Activated naive CD8-positive, alpha-beta T cell treated with anti-CD3 and anti-CD28 coated beads, Interleukin-2, amount 50 U/mL, for 24 hours (primary cell): ENCODE measurements at regions not wholly inside any gene's neighbourhood (a gene's known extent, or its start where the extent isn't known, plus 50 kb on each side); places are given as distances from the start of the nearest gene placed in this dataset.
"Not testable (repeated sequence)": the region's sequence is repeated elsewhere in the genome, so short reads cannot be mapped to it uniquely, and the experiment has no call there.

Experiments used
- ATAC-seq: fragments of 150-1000 bp; cut with Tn5 transposase; one replicate; pipeline ENCODE4 v1.10.0; 2021
- DNase-seq: peaks from one replicate; pipeline ENCODE4 v3.0.0; 2021
- H3K27ac Mint-ChIP-seq: one replicate; pipeline ENCODE4 v1.8.0; 2021; ENCODE audit warnings: mild to moderate bottlenecking, mixed read lengths
- H3K27me3 Mint-ChIP-seq: one replicate; pipeline ENCODE4 v1.8.0; 2021; ENCODE audit warnings: mixed read lengths
- H3K36me3 Mint-ChIP-seq: one replicate; pipeline ENCODE4 v1.8.0; 2021; ENCODE audit warnings: low read depth, mixed read lengths
- H3K4me1 Mint-ChIP-seq: one replicate; pipeline ENCODE4 v1.8.0; 2021; ENCODE audit warnings: mixed read lengths
- H3K4me3 Mint-ChIP-seq: one replicate; pipeline ENCODE4 v1.8.0; 2021; ENCODE audit warnings: mild to moderate bottlenecking, moderate library complexity, mixed read lengths
- H3K9me3 Mint-ChIP-seq: one replicate; pipeline ENCODE4 v1.8.0; 2021; ENCODE audit warnings: mixed read lengths

- ATAC-seq (no peak), DNase-seq (no peak)
- no peaks in the 10 kb centered on the region for H3K4me1 Mint-ChIP-seq
- H3K27ac Mint-ChIP-seq = no peak overlapping the region
- H3K4me3 Mint-ChIP-seq = no peak overlapping the region
- H3K9me3 Mint-ChIP-seq = no peaks in the 10 kb centered on the region
- no peaks in the 10 kb centered on the region for H3K36me3 Mint-ChIP-seq
- H3K27me3 Mint-ChIP-seq = peaks cover 13% of the 10 kb centered on the region
These were observed 72.7 kb upstream of the NALF2 start for GRCh38 chrX:69431420-69431819.

- no peak for ATAC-seq
These were observed 73.3 kb upstream of the NALF2 start for GRCh38 chrX:69430785-69431184.

GRCh38 chrX:69429339-69430015, 74.6 kb upstream of the NALF2 start:
- Mint-ChIP-seq H3K9me3 (no peaks in the 10 kb centered on the region), H3K27ac (no peak overlapping the region), H3K4me3 (no peak overlapping the region), H3K36me3 (no peaks in the 10 kb centered on the region), H3K4me1 (no peaks in the 10 kb centered on the region), H3K27me3 (peaks cover 13% of the 10 kb centered on the region)
- DNase-seq = no peak
- ATAC-seq = no peak

More at GRCh38 chrX:69430785-69431184, 73.3 kb upstream of the NALF2 start:
- no peak for DNase-seq
- H3K27ac Mint-ChIP-seq = no peak overlapping the region
- H3K27me3 Mint-ChIP-seq = peaks cover 13% of the 10 kb centered on the region
- no peaks in the 10 kb centered on the region for H3K4me1 Mint-ChIP-seq
- no peak overlapping the region for H3K4me3 Mint-ChIP-seq
- H3K9me3 Mint-ChIP-seq = no peaks in the 10 kb centered on the region
- no peaks in the 10 kb centered on the region for H3K36me3 Mint-ChIP-seq

- H3K9me3 Mint-ChIP-seq = no peaks in the 10 kb centered on the region
- H3K36me3 Mint-ChIP-seq = no peaks in the 10 kb centered on the region
- no peaks in the 10 kb centered on the region for H3K4me1 Mint-ChIP-seq
- H3K27me3 Mint-ChIP-seq = peaks cover 13% of the 10 kb centered on the region
- ATAC-seq (no peak), DNase-seq (no peak)
- H3K4me3 Mint-ChIP-seq = no peak overlapping the region
- no peak overlapping the region for H3K27ac Mint-ChIP-seq
These were observed 75.9 kb upstream of the NALF2 start for GRCh38 chrX:69428216-69428615.

- no peaks in the 10 kb centered on the region for H3K9me3 Mint-ChIP-seq
- H3K4me3 Mint-ChIP-seq = no peak overlapping the region
- ATAC-seq (no peak), DNase-seq (no peak)
- H3K27me3 Mint-ChIP-seq = peaks cover 11% of the 10 kb centered on the region
- H3K4me1 Mint-ChIP-seq = no peaks in the 10 kb centered on the region
- H3K27ac Mint-ChIP-seq = no peak overlapping the region
- no peaks in the 10 kb centered on the region for H3K36me3 Mint-ChIP-seq
These were observed 79.2 kb upstream of the NALF2 start for GRCh38 chrX:69424910-69425309.

- no peaks in the 10 kb centered on the region for H3K36me3 Mint-ChIP-seq
- DNase-seq = no peak
- H3K9me3 Mint-ChIP-seq = no peaks in the 10 kb centered on the region
- no peak for ATAC-seq
- no peaks in the 10 kb centered on the region for H3K4me1 Mint-ChIP-seq
- H3K4me3 Mint-ChIP-seq = no peak overlapping the region
- peaks cover 6% of the 10 kb centered on the region for H3K27me3 Mint-ChIP-seq
- H3K27ac Mint-ChIP-seq = no peak overlapping the region
These were observed 80.0 kb upstream of the NALF2 start for GRCh38 chrX:69424161-69424560.

- H3K4me1 Mint-ChIP-seq, H3K9me3 Mint-ChIP-seq, H3K36me3 Mint-ChIP-seq, DNase-seq, H3K4me3 Mint-ChIP-seq, H3K27me3 Mint-ChIP-seq, ATAC-seq, H3K27ac Mint-ChIP-seq: not testable (repeated sequence)
These were observed 81.9 kb upstream of the NALF2 start for GRCh38 chrX:69422208-69422607.

GRCh38 chrX:69415698-69416097, 88.4 kb upstream of the NALF2 start:
- no peaks in the 10 kb centered on the region for H3K36me3 Mint-ChIP-seq
- ATAC-seq (no peak), DNase-seq (no peak)
- no peaks in the 10 kb centered on the region for H3K27me3 Mint-ChIP-seq
- H3K4me1 Mint-ChIP-seq = no peaks in the 10 kb centered on the region
- no peak overlapping the region for H3K27ac Mint-ChIP-seq
- peaks cover 3% of the 10 kb centered on the region for H3K9me3 Mint-ChIP-seq
- H3K4me3 Mint-ChIP-seq = no peak overlapping the region

- H3K27ac Mint-ChIP-seq = no peak overlapping the region
- no peaks in the 10 kb centered on the region for H3K36me3 Mint-ChIP-seq
- H3K27me3 Mint-ChIP-seq = no peaks in the 10 kb centered on the region
- no peak for ATAC-seq
- no peak overlapping the region for H3K4me3 Mint-ChIP-seq
- peaks cover 3% of the 10 kb centered on the region for H3K9me3 Mint-ChIP-seq
- DNase-seq = no peak
- no peaks in the 10 kb centered on the region for H3K4me1 Mint-ChIP-seq
These were observed 91.5 kb upstream of the NALF2 start for GRCh38 chrX:69412661-69413060.

GRCh38 chrX:69398881-69399280, 105.2 kb upstream of the NALF2 start:
- H3K27ac Mint-ChIP-seq = no peak overlapping the region
- no peaks in the 10 kb centered on the region for H3K36me3 Mint-ChIP-seq
- DNase-seq (no peak), ATAC-seq (no peak)
- no peaks in the 10 kb centered on the region for H3K27me3 Mint-ChIP-seq
- no peaks in the 10 kb centered on the region for H3K9me3 Mint-ChIP-seq
- H3K4me1 Mint-ChIP-seq = no peaks in the 10 kb centered on the region
- no peak overlapping the region for H3K4me3 Mint-ChIP-seq

GRCh38 chrX:69396916-69397315, 107.2 kb upstream of the NALF2 start:
- no peak for DNase-seq
- no peaks in the 10 kb centered on the region for H3K4me1 Mint-ChIP-seq
- no peaks in the 10 kb centered on the region for H3K9me3 Mint-ChIP-seq
- no peak for ATAC-seq
- no peak overlapping the region for H3K27ac Mint-ChIP-seq
- H3K4me3 Mint-ChIP-seq = no peak overlapping the region
- H3K27me3 Mint-ChIP-seq = no peaks in the 10 kb centered on the region
- no peaks in the 10 kb centered on the region for H3K36me3 Mint-ChIP-seq

- Mint-ChIP-seq H3K27ac (no peak overlapping the region), H3K4me1 (no peaks in the 10 kb centered on the region), H3K9me3 (no peaks in the 10 kb centered on the region), H3K4me3 (no peak overlapping the region), H3K27me3 (no peaks in the 10 kb centered on the region), H3K36me3 (no peaks in the 10 kb centered on the region)
- ATAC-seq = no peak
- DNase-seq = no peak
These were observed 108.8 kb upstream of the NALF2 start for GRCh38 chrX:69395306-69395705.

GRCh38 chrX:69389101-69389501, 115.0 kb upstream of the NALF2 start:
- ATAC-seq (no peak), DNase-seq (no peak)
- Mint-ChIP-seq H3K27ac (no peak overlapping the region), H3K36me3 (no peaks in the 10 kb centered on the region), H3K4me3 (no peak overlapping the region), H3K9me3 (no peaks in the 10 kb centered on the region), H3K4me1 (no peaks in the 10 kb centered on the region), H3K27me3 (peaks cover 5% of the 10 kb centered on the region)

- peaks cover 5% of the 10 kb centered on the region for H3K27me3 Mint-ChIP-seq
- no peak for ATAC-seq
- H3K4me3 Mint-ChIP-seq = no peak overlapping the region
- H3K27ac Mint-ChIP-seq = no peak overlapping the region
- DNase-seq = no peak
- H3K36me3 Mint-ChIP-seq = no peaks in the 10 kb centered on the region
- no peaks in the 10 kb centered on the region for H3K4me1 Mint-ChIP-seq
- no peaks in the 10 kb centered on the region for H3K9me3 Mint-ChIP-seq
These were observed 115.6 kb upstream of the NALF2 start for GRCh38 chrX:69388526-69388925.

- H3K36me3 Mint-ChIP-seq = no peaks in the 10 kb centered on the region
- no peaks in the 10 kb centered on the region for H3K4me1 Mint-ChIP-seq
- peaks cover 5% of the 10 kb centered on the region for H3K27me3 Mint-ChIP-seq
- no peak overlapping the region for H3K4me3 Mint-ChIP-seq
- ATAC-seq (no peak), DNase-seq (peak; percentile 42)
- no peak overlapping the region for H3K27ac Mint-ChIP-seq
- no peaks in the 10 kb centered on the region for H3K9me3 Mint-ChIP-seq
These were observed 116.3 kb upstream of the NALF2 start for GRCh38 chrX:69387567-69388487.
